Memory B cell (primary cell): ENCODE measurements at regions not wholly inside any gene's neighbourhood (a gene's known extent, or its start where the extent isn't known, plus 50 kb on each side); places are given as distances from the start of the nearest gene placed in this dataset.
"Not testable (repeated sequence)": the region's sequence is repeated elsewhere in the genome, so short reads cannot be mapped to it uniquely, and the experiment has no call there.

ENCODE experiments used
- ATAC-seq: fragments of 150-1000 bp; cut with Tn5 transposase; 2 replicates; pipeline ENCODE4 v1.10.0; 2021; ENCODE audit warnings: low read depth, mild to moderate bottlenecking, moderate library complexity
- DNase-seq, 2 donors: peaks; one replicate each; pipeline ENCODE4 v3.0.0; 2022; ENCODE audit warnings: low spot score in 2 of 2
- H3K27ac Mint-ChIP-seq: one replicate; pipeline ENCODE4 v1.8.0; 2022; ENCODE audit warnings: mild to moderate bottlenecking, moderate library complexity, mixed read lengths
- H3K27me3 Mint-ChIP-seq: one replicate; pipeline ENCODE4 v1.8.0; 2022; ENCODE audit warnings: mixed read lengths
- H3K36me3 Mint-ChIP-seq: one replicate; pipeline ENCODE4 v1.8.0; 2022; ENCODE audit warnings: mild to moderate bottlenecking, mixed read lengths
- H3K4me1 Mint-ChIP-seq: one replicate; pipeline ENCODE4 v1.8.0; 2022; ENCODE audit warnings: mixed read lengths
- H3K4me3 Mint-ChIP-seq: one replicate; pipeline ENCODE4 v1.8.0; 2022; ENCODE audit warnings: mild to moderate bottlenecking, moderate library complexity, mixed read lengths
- H3K9me3 Mint-ChIP-seq: one replicate; pipeline ENCODE4 v1.8.0; 2022; ENCODE audit warnings: mixed read lengths

GRCh38 chr16:47852991-47853390 is 302.8 kb downstream of the ABCC12 start:
- Mint-ChIP-seq H3K27me3 (peaks cover 5% of the 10 kb centered on the region), H3K4me1 (peaks cover 4% of the 10 kb centered on the region), H3K9me3 (peaks cover 11% of the 10 kb centered on the region), H3K27ac (no peak overlapping the region), H3K36me3 (no peaks in the 10 kb centered on the region), H3K4me3 (no peak overlapping the region)
- ATAC-seq (no peak), DNase-seq (no peak)

- H3K4me1 Mint-ChIP-seq: peaks cover 4% of the 10 kb centered on the region
- ATAC-seq (no peak), DNase-seq (no peak)
- no peak overlapping the region for H3K27ac Mint-ChIP-seq
- H3K27me3 Mint-ChIP-seq: peaks cover 5% of the 10 kb centered on the region
- no peak overlapping the region for H3K4me3 Mint-ChIP-seq
- no peaks in the 10 kb centered on the region for H3K36me3 Mint-ChIP-seq
- peaks cover 11% of the 10 kb centered on the region for H3K9me3 Mint-ChIP-seq
These were observed 304.6 kb downstream of the ABCC12 start for GRCh38 chr16:47851146-47851545.

DNA sequence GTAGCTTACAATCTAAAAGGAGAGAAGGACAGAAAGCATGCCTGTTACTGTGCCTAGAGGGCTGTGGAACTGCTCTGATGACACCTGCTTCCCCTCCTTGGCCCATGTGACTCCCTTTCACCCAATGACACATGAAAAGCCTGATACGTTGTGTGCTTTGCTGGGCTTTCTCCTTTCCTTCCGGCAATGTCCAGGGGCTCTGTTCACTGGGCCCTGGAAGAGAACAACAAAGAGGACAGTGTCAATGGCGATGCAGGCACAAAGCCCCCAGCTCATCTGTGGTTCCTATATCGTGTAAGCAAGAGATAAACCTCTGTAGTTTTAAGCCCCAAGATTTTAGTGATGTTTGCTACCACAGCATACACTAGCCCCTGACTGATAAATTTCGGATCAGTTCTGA is 306.1 kb downstream of the ABCC12 start:
- no peak for ATAC-seq
- H3K27ac Mint-ChIP-seq: no peak overlapping the region

DNA sequence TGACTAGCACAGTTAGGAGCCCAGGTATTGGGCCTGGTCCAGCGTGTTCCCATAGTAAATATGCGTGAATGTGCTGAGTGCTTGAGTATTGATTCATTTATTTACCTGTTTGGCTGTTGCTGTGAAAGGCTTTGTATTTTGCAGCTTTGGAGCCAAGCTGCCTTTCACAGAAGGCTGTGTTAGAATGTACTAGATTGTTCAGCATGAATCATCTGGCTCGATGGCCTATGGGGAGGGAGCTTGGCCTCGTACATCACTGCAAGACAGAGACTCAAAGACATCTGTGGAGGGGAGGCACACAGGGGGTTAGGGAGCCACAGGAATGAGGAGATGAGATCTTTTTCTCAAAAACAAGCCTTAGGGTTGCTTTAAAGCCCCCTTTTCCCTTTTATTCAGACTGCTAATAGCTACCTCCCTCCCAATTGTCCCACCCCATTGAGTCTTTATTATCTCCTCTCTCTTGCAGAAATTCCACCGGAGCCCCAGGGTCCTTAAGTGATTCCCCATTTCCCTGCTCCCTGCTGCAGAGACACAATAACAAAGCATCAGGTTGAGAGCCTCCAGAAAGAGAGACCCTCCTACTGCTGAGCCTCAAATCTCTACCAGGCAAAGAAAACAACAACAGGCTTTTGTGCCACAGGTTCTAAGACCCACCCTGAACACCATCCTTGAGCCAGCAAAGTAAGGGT is 307.2 kb downstream of the ABCC12 start:
- no peaks in the 10 kb centered on the region for H3K36me3 Mint-ChIP-seq
- H3K4me1 Mint-ChIP-seq: no peaks in the 10 kb centered on the region
- DNase-seq: no peak
- H3K4me3 Mint-ChIP-seq: no peak overlapping the region
- ATAC-seq: no peak
- H3K9me3 Mint-ChIP-seq: no peaks in the 10 kb centered on the region
- H3K27me3 Mint-ChIP-seq: no peaks in the 10 kb centered on the region
- no peak overlapping the region for H3K27ac Mint-ChIP-seq

More for the DNA sequence above, 306.1 kb downstream of the ABCC12 start:
- peaks cover 2% of the 10 kb centered on the region for H3K4me1 Mint-ChIP-seq
- DNase-seq: no peak
- no peaks in the 10 kb centered on the region for H3K36me3 Mint-ChIP-seq
- H3K9me3 Mint-ChIP-seq: peaks cover 8% of the 10 kb centered on the region
- H3K4me3 Mint-ChIP-seq: no peak overlapping the region
- H3K27me3 Mint-ChIP-seq: peaks cover 2% of the 10 kb centered on the region

DNA sequence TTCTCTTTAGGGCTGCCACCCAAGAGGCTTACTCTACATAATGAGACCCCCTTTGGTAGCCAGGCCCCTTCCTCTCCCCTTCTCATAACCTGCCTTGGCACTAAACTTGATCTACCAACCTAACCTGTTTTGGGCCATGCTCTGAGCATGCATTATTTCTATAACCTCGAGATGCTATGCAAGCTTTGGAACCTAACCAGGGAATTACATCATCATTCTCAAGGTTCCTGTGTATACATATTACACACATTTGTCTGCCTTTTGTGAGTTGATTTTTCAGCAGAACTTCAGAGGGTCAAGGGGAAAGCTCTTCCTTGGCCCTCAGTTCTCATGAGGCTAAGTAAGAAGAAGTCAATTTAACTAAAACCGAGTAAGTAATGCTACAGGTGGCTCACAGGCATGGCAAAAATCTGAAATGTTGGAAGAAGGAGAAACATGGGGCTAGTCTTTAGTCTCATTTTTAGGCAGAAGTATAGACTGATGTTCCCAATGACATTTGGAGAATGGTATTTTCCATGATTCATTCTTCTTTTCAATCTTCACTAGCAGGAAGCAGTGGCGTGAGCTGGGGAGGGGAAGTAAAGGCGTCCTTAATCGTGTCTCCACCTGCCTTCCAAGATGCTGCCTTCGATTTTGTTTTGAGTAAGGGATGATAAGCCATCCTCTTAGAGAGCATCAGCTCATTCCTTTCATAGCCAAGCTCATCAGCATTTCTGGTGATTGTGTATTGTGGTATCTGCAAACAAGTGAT is 308.4 kb downstream of the ABCC12 start:
- Mint-ChIP-seq H3K36me3 (no peaks in the 10 kb centered on the region), H3K27me3 (no peaks in the 10 kb centered on the region), H3K27ac (no peak overlapping the region), H3K4me3 (no peak overlapping the region), H3K9me3 (no peaks in the 10 kb centered on the region), H3K4me1 (no peaks in the 10 kb centered on the region)
- ATAC-seq (no peak), DNase-seq (no peak)

- H3K4me1 Mint-ChIP-seq: no peaks in the 10 kb centered on the region
- H3K27me3 Mint-ChIP-seq: peaks cover 3% of the 10 kb centered on the region
- peaks cover 14% of the 10 kb centered on the region for H3K9me3 Mint-ChIP-seq
- no peak overlapping the region for H3K27ac Mint-ChIP-seq
- peaks cover 3% of the 10 kb centered on the region for H3K36me3 Mint-ChIP-seq
- no peak overlapping the region for H3K4me3 Mint-ChIP-seq
- no peak for DNase-seq
- no peak for ATAC-seq
These were observed 321.2 kb downstream of the ABCC12 start for GRCh38 chr16:47834485-47835024.

GRCh38 chr16:47833771-47834170 is 322.0 kb downstream of the ABCC12 start:
- Mint-ChIP-seq H3K4me3 (no peak overlapping the region), H3K9me3 (peaks cover 14% of the 10 kb centered on the region), H3K36me3 (peaks cover 5% of the 10 kb centered on the region), H3K27ac (no peak overlapping the region), H3K4me1 (no peaks in the 10 kb centered on the region), H3K27me3 (peaks cover 6% of the 10 kb centered on the region)
- ATAC-seq (no peak), DNase-seq (no peak)

GRCh38 chr16:47829850-47830600 is 325.8 kb downstream of the ABCC12 start:
- Mint-ChIP-seq H3K9me3 (peaks cover 19% of the 10 kb centered on the region), H3K36me3 (peaks cover 5% of the 10 kb centered on the region), H3K4me3 (no peak overlapping the region), H3K4me1 (no peaks in the 10 kb centered on the region), H3K27me3 (peaks cover 6% of the 10 kb centered on the region), H3K27ac (no peak overlapping the region)
- DNase-seq (no peak), ATAC-seq (no peak)

GRCh38 chr16:47826070-47826469 is 329.7 kb downstream of the ABCC12 start:
- Mint-ChIP-seq H3K9me3 (peaks cover 10% of the 10 kb centered on the region), H3K27ac (no peak overlapping the region), H3K4me3 (no peak overlapping the region), H3K36me3 (peaks cover 2% of the 10 kb centered on the region), H3K4me1 (no peaks in the 10 kb centered on the region), H3K27me3 (peaks cover 6% of the 10 kb centered on the region)
- ATAC-seq (no peak), DNase-seq (no peak)

DNA sequence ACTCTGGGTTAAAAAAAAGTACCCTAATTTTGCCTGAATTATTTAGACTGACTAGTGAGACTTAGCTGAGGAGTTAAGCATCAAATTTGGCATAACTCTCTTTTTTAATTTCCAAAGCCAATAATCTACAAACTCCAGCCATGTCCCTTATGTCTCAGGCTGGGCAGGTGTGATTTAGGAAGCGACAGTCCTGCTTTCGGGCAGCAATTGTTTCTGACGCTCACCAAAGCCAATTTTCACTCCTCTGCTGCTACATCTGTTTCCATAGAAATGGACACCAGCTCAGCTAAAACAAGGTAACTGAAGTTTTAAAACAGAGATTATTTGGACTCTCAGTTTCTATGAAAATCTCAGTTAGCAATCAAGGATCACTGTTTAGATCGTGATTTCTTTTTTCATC is 338.7 kb downstream of the ABCC12 start:
- Mint-ChIP-seq H3K4me1 (no peaks in the 10 kb centered on the region), H3K27me3 (peaks cover 3% of the 10 kb centered on the region), H3K27ac (no peak overlapping the region), H3K9me3 (peaks cover 6% of the 10 kb centered on the region), H3K4me3 (no peak overlapping the region), H3K36me3 (peaks cover 2% of the 10 kb centered on the region)
- ATAC-seq: no peak
- DNase-seq: no peak

- H3K27ac Mint-ChIP-seq: no peak overlapping the region
- H3K4me1 Mint-ChIP-seq: no peaks in the 10 kb centered on the region
- no peak for ATAC-seq
- H3K27me3 Mint-ChIP-seq: peaks cover 3% of the 10 kb centered on the region
- peaks cover 8% of the 10 kb centered on the region for H3K9me3 Mint-ChIP-seq
- H3K36me3 Mint-ChIP-seq: peaks cover 2% of the 10 kb centered on the region
- DNase-seq: no peak
- no peak overlapping the region for H3K4me3 Mint-ChIP-seq
These were observed 339.3 kb downstream of the ABCC12 start for GRCh38 chr16:47816511-47816910.

DNA sequence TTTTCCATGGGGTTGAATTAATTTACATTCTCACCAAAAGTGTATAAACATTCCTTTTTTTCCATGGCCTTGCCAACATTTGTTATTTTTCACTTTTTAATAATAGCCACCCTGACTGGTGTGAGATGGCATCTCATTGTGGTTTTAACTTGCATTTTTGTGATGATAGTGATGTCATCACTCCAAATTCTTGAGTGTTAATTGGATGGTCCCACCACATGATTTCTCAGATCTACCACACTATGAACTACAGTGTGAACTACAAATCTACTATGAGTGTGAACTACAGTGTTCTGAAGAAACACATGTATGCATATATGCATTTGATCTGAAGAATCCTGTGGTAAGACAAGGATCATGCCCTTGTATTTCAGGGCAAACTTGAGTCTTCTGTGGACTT is 340.1 kb downstream of the ABCC12 start:
- ATAC-seq (no peak), DNase-seq (no peak)
- no peaks in the 10 kb centered on the region for H3K4me1 Mint-ChIP-seq
- peaks cover 3% of the 10 kb centered on the region for H3K27me3 Mint-ChIP-seq
- H3K9me3 Mint-ChIP-seq: peaks cover 10% of the 10 kb centered on the region
- H3K36me3 Mint-ChIP-seq: peaks cover 2% of the 10 kb centered on the region
- H3K27ac Mint-ChIP-seq: no peak overlapping the region
- H3K4me3 Mint-ChIP-seq: no peak overlapping the region

DNA sequence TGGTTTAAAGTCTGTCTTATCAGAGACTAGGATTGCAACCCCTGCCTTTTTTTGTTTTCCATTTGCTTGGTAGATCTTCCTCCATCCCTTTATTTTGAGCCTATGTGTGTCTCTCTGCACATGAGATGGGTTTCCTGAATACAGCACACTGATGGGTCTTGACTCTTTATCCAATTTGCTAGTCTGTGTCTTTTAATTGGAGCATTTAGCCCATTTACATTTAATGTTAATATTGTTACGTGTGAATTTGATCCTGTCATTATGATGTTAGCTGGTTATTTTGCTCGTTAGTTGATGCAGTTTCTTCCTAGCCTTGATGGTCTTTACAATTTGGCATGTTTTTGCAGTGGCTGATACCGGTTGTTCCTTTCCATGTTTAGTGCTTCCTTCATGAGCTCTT is 344.0 kb downstream of the ABCC12 start:
- peaks cover 12% of the 10 kb centered on the region for H3K9me3 Mint-ChIP-seq
- H3K27me3 Mint-ChIP-seq, H3K36me3 Mint-ChIP-seq, H3K4me3 Mint-ChIP-seq, H3K4me1 Mint-ChIP-seq, DNase-seq, ATAC-seq, H3K27ac Mint-ChIP-seq: not testable (repeated sequence)

DNA sequence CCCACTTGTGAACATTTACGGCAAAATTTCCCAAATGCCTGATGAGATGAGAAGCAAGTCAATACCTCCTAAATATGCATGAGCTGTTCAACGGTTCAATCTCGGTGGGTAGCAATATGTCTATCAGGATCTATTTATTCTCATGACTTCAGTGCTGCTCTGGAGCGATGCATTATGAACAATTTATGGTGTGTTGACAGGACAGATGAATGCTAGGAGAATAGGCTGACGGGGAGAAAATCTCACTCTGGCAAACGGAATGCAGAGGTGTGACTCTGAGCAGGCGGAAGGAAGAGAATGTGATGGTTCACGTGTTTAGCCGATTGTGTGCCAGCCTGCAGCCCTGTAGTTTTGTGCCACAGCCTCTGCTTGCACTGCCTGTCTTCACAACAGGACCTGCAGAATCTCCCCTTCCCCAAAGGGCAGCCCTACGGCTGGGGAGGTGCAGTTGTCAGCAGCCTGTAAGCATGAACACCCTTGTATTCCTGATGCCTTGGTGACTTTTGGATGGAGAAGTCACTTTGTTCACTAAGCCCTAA is 345.2 kb downstream of the PHKB start:
- Mint-ChIP-seq H3K27me3 (no peaks in the 10 kb centered on the region), H3K4me3 (no peak overlapping the region), H3K36me3 (no peaks in the 10 kb centered on the region), H3K4me1 (no peaks in the 10 kb centered on the region), H3K9me3 (peaks cover 4% of the 10 kb centered on the region), H3K27ac (no peak overlapping the region)
- DNase-seq: no peak
- no peak for ATAC-seq
